Spleen (tissue), 11 donors: ENCODE measurements at regions not wholly inside any gene's neighbourhood (a gene's known extent, or its start where the extent isn't known, plus 50 kb on each side); places are given as distances from the start of the nearest gene placed in this dataset.

Source experiments
- DNase-seq: peaks from one replicate; pipeline ENCODE4 v3.0.0-alpha.2; 2020
- H3K27ac ChIP-seq, 8 donors: fragments of 200-600 bp; sonication (generic) in 7 of 8; 1 replicate in 4 of 8; 2 replicates in 4 of 8; pipeline versions ENCODE4 v1.5.0 to v1.8.0; 2016 to 2021; ENCODE audit warnings: inconsistent platforms in 4 of 8, mild to moderate bottlenecking in 4 of 8, moderate library complexity in 1 of 8
- H3K27me3 ChIP-seq, 7 donors: fragments of 200-600 bp; sonication (generic) in 6 of 7; replicated peaks in 1 of 7; 1 replicate in 4 of 7; 2 replicates in 3 of 7; pipeline versions ENCODE4 v1.5.0 to v1.8.0; 2016 to 2021; ENCODE audit warnings: inconsistent platforms in 3 of 7, mild to moderate bottlenecking in 1 of 7
- H3K36me3 ChIP-seq, 6 donors: fragments of 200-600 bp; sonication (generic) in 5 of 6; 1 replicate in 4 of 6; 2 replicates in 2 of 6; pipeline versions ENCODE4 v1.5.0 to v1.8.0; 2016 to 2021; ENCODE audit warnings: inconsistent platforms in 2 of 6
- H3K4me1 ChIP-seq, 6 donors: fragments of 200-600 bp; sonication (generic) in 5 of 6; 1 replicate in 3 of 6; 2 replicates in 3 of 6; pipeline versions ENCODE4 v1.5.0 to v1.8.0; 2016 to 2021; ENCODE audit warnings: inconsistent platforms in 3 of 6
- H3K4me3 ChIP-seq, 8 donors: fragments of 200-600 bp; sonication (generic) in 7 of 8; 1 replicate in 4 of 8; 2 replicates in 4 of 8; pipeline versions ENCODE4 v1.5.0 to v1.8.0; 2016 to 2021; ENCODE audit warnings: inconsistent platforms in 4 of 8, mild to moderate bottlenecking in 4 of 8, moderate library complexity in 2 of 8
- H3K9me3 ChIP-seq, 8 donors: fragments of 200-600 bp; sonication (generic) in 7 of 8; 1 replicate in 4 of 8; 2 replicates in 4 of 8; pipeline versions ENCODE4 v1.5.0 to v1.8.0; 2016 to 2021; ENCODE audit warnings: inconsistent platforms in 4 of 8
- POLR2A ChIP-seq, 3 donors: fragments of 450-650 bp; IDR thresholded peaks; one replicate each; pipeline ENCODE4 v1.5.1; 2017; ENCODE audit warnings: antibody characterized with exemption in 3 of 3, mild to moderate bottlenecking in 1 of 3
- POLR2AphosphoS5 ChIP-seq, 3 donors: sonication (generic); formaldehyde crosslinking; IDR thresholded peaks; one replicate each; pipeline ENCODE4 v1.5.1; 2017; ENCODE audit warnings: antibody characterized with exemption in 3 of 3
- WGBS, 5 donors: extraction: QIAGEN DNeasy Blood & Tissue Kit in 3 of 5; methylation state at CpG; one replicate each; pipeline versions ENCODE4 v1.1.5 to v1.1.7; 2013 to 2018; 5-methylcytosine and 5-hydroxymethylcytosine counted together
- intact Hi-C: fragments of 100-400 bp; cut with DNase I; formaldehyde crosslinking; loops from one replicate; pipeline ENCODE4 v1.15.0; 2023; ENCODE audit warnings: low total_unique reads
- TF ChIP-seq, protein P1 (sequence below), 11 experiments: fragments of 200-600 bp in 7 of 11; fragments of 450-650 bp in 4 of 11; sonication (generic) in 4 of 11; IDR thresholded peaks in 8 of 11; conservative IDR thresholded peaks in 3 of 11; 1 replicate in 7 of 11; 2 replicates in 4 of 11; pipeline versions ENCODE4 v1.4.0 to v1.8.0; 2016 to 2021; ENCODE audit warnings: antibody characterized with exemption in 11 of 11, inconsistent platforms in 4 of 11, mild to moderate bottlenecking in 1 of 11
- donor health status: healthy with polysubstance abuse.
- donor health status: DM: no; HTN: no; CAD: no; lungs with moderate emphysema.
- donor health status: DM: no; HTN: no; CAD: no.
- donor health status: Bipolar disorder and iron deficiency.
- donor health status: healthy.
- donor health status: DM: no; HTN: no; CAD: no.
- donor health status: DM: yes; HTN: yes; CAD: no.

- Histone ChIP-seq H3K27ac (no peak overlapping the region), H3K36me3 (no peaks in the 10 kb centered on the region), H3K9me3 (no peaks in the 10 kb centered on the region), H3K4me3 (no peak overlapping the region), H3K27me3 (peaks cover 0 to 17% (median 0%) of the 10 kb centered on the region in 7 donors), H3K4me1 (no peaks in the 10 kb centered on the region)
- 29 to 72% (median 52%) methylated on average over 1 of the region's 1 CpG for WGBS, 5 donors
- no peak for DNase-seq
- intact Hi-C loops, result no loop called here
- TF ChIP-seq, protein P1, sequence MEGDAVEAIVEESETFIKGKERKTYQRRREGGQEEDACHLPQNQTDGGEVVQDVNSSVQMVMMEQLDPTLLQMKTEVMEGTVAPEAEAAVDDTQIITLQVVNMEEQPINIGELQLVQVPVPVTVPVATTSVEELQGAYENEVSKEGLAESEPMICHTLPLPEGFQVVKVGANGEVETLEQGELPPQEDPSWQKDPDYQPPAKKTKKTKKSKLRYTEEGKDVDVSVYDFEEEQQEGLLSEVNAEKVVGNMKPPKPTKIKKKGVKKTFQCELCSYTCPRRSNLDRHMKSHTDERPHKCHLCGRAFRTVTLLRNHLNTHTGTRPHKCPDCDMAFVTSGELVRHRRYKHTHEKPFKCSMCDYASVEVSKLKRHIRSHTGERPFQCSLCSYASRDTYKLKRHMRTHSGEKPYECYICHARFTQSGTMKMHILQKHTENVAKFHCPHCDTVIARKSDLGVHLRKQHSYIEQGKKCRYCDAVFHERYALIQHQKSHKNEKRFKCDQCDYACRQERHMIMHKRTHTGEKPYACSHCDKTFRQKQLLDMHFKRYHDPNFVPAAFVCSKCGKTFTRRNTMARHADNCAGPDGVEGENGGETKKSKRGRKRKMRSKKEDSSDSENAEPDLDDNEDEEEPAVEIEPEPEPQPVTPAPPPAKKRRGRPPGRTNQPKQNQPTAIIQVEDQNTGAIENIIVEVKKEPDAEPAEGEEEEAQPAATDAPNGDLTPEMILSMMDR (IDR thresholded peaks at IDR 0.05 in 8 of 11, conservative IDR thresholded peaks at IDR 0.05 in 3 of 11), result no peak
- TF ChIP-seq POLR2AphosphoS5 (IDR thresholded peaks at IDR 0.05) (no peak), POLR2A (IDR thresholded peaks at IDR 0.05) (no peak)
Measured at GRCh38 chr2:226609366-226609765, 190.3 kb downstream of the IRS1 start.

GRCh38 chr2:226608451-226608850 is 191.2 kb downstream of the IRS1 start:
- whole genome bisulfite sequencing, 5 donors, result 68 to 81% (median 73%) methylated on average over 5 of the region's 5 CpGs
- DNase-seq, result no peak
- intact Hi-C loops, result no loop called here
- Histone ChIP-seq H3K4me1 (no peaks in the 10 kb centered on the region), H3K4me3 (no peak overlapping the region), H3K9me3 (no peaks in the 10 kb centered on the region), H3K27ac (no peak overlapping the region), H3K36me3 (no peaks in the 10 kb centered on the region), H3K27me3 (peaks cover 0 to 26% (median 0%) of the 10 kb centered on the region in 7 donors)
- TF ChIP-seq POLR2AphosphoS5 (IDR thresholded peaks at IDR 0.05) (no peak), POLR2A (IDR thresholded peaks at IDR 0.05) (no peak)
- TF ChIP-seq, protein P1 (IDR thresholded peaks at IDR 0.05 in 8 of 11, conservative IDR thresholded peaks at IDR 0.05 in 3 of 11), result no peak

DNA sequence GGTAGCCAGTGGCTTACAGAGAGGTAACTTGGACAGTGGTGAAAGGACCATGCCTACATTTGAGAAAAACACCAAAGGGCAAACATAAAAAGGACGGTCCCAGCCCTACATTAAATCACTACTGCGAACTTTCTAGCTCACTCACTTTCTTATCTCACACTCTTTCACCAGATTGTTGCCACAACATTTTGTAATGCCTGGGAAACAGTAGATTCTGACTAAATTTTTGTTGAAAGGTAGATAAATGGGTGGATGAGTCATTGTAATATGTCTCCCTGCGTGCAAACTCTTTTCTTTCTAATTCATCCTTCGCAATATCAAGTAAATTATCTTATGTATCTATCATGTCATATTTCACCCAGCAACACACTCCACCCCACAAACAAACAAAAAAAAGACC is 192.2 kb downstream of the IRS1 start:
- DNase-seq, result no peak
- 88 to 98% (median 91%) methylated on average over 4 of the region's 4 CpGs for WGBS, 5 donors

GRCh38 chr2:226605642-226606041 is 194.0 kb downstream of the IRS1 start:
- no peak for TF ChIP-seq POLR2AphosphoS5 (IDR thresholded peaks at IDR 0.05)
- TF ChIP-seq, protein P1 (IDR thresholded peaks at IDR 0.05 in 8 of 11, conservative IDR thresholded peaks at IDR 0.05 in 3 of 11), result no peak
- no peaks in the 10 kb centered on the region for H3K9me3 ChIP-seq
- H3K27me3 ChIP-seq, result peaks cover 0 to 22% (median 3%) of the 10 kb centered on the region in 7 donors
- no peaks in the 10 kb centered on the region for H3K36me3 ChIP-seq
- no peak overlapping the region for H3K27ac ChIP-seq
- no peak for DNase-seq
- WGBS, 5 donors, result 95 to 98% (median 96%) methylated on average over 2 of the region's 2 CpGs
- H3K4me1 ChIP-seq, result no peaks in the 10 kb centered on the region
- H3K4me3 ChIP-seq, result no peak overlapping the region
- intact Hi-C loops, result no loop called here

More for the DNA sequence above, 192.2 kb downstream of the IRS1 start:
- intact Hi-C loops, result no loop called here
- H3K9me3 ChIP-seq, result no peaks in the 10 kb centered on the region
- no peaks in the 10 kb centered on the region for H3K4me1 ChIP-seq
- TF ChIP-seq POLR2A (IDR thresholded peaks at IDR 0.05) (no peak), POLR2AphosphoS5 (IDR thresholded peaks at IDR 0.05) (no peak)
- TF ChIP-seq, protein P1 (IDR thresholded peaks at IDR 0.05 in 8 of 11, conservative IDR thresholded peaks at IDR 0.05 in 3 of 11), result no peak
- H3K27ac ChIP-seq, result no peak overlapping the region
- H3K27me3 ChIP-seq, result peaks cover 0 to 26% (median 0%) of the 10 kb centered on the region in 7 donors
- no peak overlapping the region for H3K4me3 ChIP-seq
- H3K36me3 ChIP-seq, result no peaks in the 10 kb centered on the region
